BJ (cell line): ENCODE measurements at regions not wholly inside any gene's neighbourhood (a gene's known extent, or its start where the extent isn't known, plus 50 kb on each side); places are given as distances from the start of the nearest gene placed in this dataset.

Experiments used
- CTCF ChIA-PET: fragments of 350-600 bp; formaldehyde crosslinking; extraction: SDS; loops from one replicate; lab custom pipeline; 2021; ENCODE audit warnings: antibody characterized with exemption, inconsistent platforms; lab: Yijun Ruan, JAX
- POLR2A ChIA-PET: fragments of 300-600 bp; sonication (Branson Sonifier 250); formaldehyde crosslinking; extraction: SDS; loops from one replicate; lab custom pipeline; 2021; ENCODE audit warnings: antibody characterized with exemption; lab: Charles Lee
- DNase-seq: peaks from one replicate; pipeline ENCODE4 v3.0.0-alpha.2; 2011; ENCODE audit warnings: low read depth
- H3K27me3 ChIP-seq: 2 replicates; pipeline ENCODE4 v1.6.0; 2011; ENCODE audit warnings: low read length; ENCODE audit not compliant: control insufficient read depth, insufficient read depth
- H3K36me3 ChIP-seq: 2 replicates; pipeline ENCODE4 v1.5.1; 2011; ENCODE audit warnings: low read length; ENCODE audit not compliant: control insufficient read depth, insufficient read depth
- H3K4me3 ChIP-seq: 2 replicates; pipeline ENCODE4 v1.5.1; 2011; ENCODE audit warnings: low read depth, mild to moderate bottlenecking, control low read depth, low read length
- CTCF ChIP-seq: IDR thresholded peaks from 2 replicates; pipeline ENCODE4 v1.5.1; 2011; ENCODE audit warnings: low read depth, mild to moderate bottlenecking, control low read depth, inconsistent platforms, low read length, moderate library complexity; ENCODE audit not compliant: insufficient read depth

- no peak for TF ChIP-seq CTCF
- H3K4me3 ChIP-seq = no peak overlapping the region
- ChIA-PET CTCF (no interaction called here), POLR2A (no interaction called here)
- DNase-seq = no peak
- H3K27me3 ChIP-seq = no peaks in the 10 kb centered on the region
- no peaks in the 10 kb centered on the region for H3K36me3 ChIP-seq
Measured at GRCh38 chr10:123496375-123496774, 169.8 kb upstream of the GPR26 start.

GRCh38 chr10:123496996-123497660, 169.0 kb upstream of the GPR26 start:
- DNase-seq = no peak
- ChIA-PET POLR2A (no interaction called here), CTCF (no interaction called here)
- Histone ChIP-seq H3K27me3 (no peaks in the 10 kb centered on the region), H3K36me3 (no peaks in the 10 kb centered on the region), H3K4me3 (no peak overlapping the region)
- TF ChIP-seq CTCF = no peak

- no peaks in the 10 kb centered on the region for H3K27me3 ChIP-seq
- ChIA-PET CTCF (no interaction called here), POLR2A (no interaction called here)
Measured at GRCh38 chr10:123500110-123500509, 166.0 kb upstream of the GPR26 start.

DNA sequence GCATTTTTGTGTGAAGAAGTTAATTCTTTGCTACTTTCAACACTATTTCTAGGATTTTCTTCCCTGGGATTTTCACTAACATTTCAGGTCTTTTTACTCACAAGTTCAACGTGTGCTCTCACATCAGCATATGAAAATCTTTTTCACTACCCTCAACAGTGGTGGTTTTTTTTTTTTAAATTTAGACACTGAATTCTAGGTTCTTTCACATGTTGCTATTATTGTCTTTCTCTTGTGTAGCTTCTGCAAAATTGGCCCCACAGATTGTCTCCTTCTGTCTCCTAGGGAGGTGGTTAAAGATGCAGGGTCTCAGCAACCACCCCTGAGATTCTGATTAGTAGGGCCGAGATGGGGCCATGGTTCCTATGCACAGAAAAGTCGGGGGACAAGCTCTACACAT, 165.0 kb upstream of the GPR26 start:
- Histone ChIP-seq H3K36me3 (no peaks in the 10 kb centered on the region), H3K27me3 (no peaks in the 10 kb centered on the region; the same call in 1 of the 2 replicates), H3K4me3 (no peak overlapping the region)
- POLR2A ChIA-PET = no interaction called here
- no peak for DNase-seq
- CTCF ChIA-PET = no interaction called here
- no peak for TF ChIP-seq CTCF

More at GRCh38 chr10:123500110-123500509, 166.0 kb upstream of the GPR26 start:
- H3K36me3 ChIP-seq = no peaks in the 10 kb centered on the region
- no peak for DNase-seq
- H3K4me3 ChIP-seq = no peak overlapping the region
- no peak for TF ChIP-seq CTCF

DNA sequence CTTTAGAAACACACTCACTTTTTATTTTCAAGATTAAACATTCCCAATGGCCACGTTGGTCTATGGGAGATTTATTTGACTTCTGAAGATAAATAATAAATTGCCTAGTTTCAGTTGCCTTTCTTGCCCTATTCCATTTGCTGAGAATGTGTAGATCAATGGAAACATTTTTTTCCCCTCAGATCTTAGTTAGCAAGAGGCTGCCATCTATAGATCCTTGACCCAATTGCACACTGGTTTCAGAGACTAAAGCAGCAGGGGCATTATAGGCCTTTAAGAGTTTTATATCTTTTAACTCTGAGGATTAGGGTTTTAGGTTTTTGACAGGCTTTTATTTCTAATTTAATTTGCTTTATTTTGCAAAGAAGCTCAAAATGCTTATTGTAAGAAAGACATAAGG, 163.2 kb upstream of the GPR26 start:
- POLR2A ChIA-PET = no interaction called here
- Histone ChIP-seq H3K27me3 (no peaks in the 10 kb centered on the region; the same call in 1 of the 2 replicates), H3K4me3 (no peak overlapping the region), H3K36me3 (no peaks in the 10 kb centered on the region)
- CTCF ChIA-PET = no interaction called here
- no peak for DNase-seq
- no peak for TF ChIP-seq CTCF
